MM.1S (cell line): ENCODE measurements at regions not wholly inside any gene's neighbourhood (a gene's known extent, or its start where the extent isn't known, plus 50 kb on each side); places are given as distances from the start of the nearest gene placed in this dataset.

ENCODE experiments used
- DNase-seq: peaks from one replicate; pipeline ENCODE4 v3.0.0-alpha.2; 2015
- H2AFZ ChIP-seq: fragments of 300-600 bp; sonication (generic); 2 replicates; pipeline ENCODE4 v1.6.0; 2016; ENCODE audit warnings: antibody characterized with exemption, low read length
- H3F3A ChIP-seq: fragments of 300-600 bp; sonication (generic); 2 replicates; pipeline ENCODE4 v1.6.1; 2016; ENCODE audit warnings: mild to moderate bottlenecking, antibody characterized with exemption, low read length, moderate library complexity, mixed read lengths; ENCODE audit not compliant: insufficient read depth
- H3K27ac ChIP-seq: fragments of 300-600 bp; sonication (generic); 2 replicates; pipeline ENCODE4 v1.5.1; 2016; ENCODE audit warnings: mild to moderate bottlenecking, low read length
- H3K27me3 ChIP-seq: fragments of 300-600 bp; sonication (generic); replicated peaks from 2 replicates; pipeline ENCODE4 v1.6.0; 2016; ENCODE audit warnings: low read length; ENCODE audit not compliant: insufficient read depth
- H3K36me3 ChIP-seq: fragments of 300-600 bp; sonication (generic); replicated peaks from 2 replicates; pipeline ENCODE4 v1.6.1; 2016; ENCODE audit warnings: mild to moderate bottlenecking, low read length, mixed read lengths; ENCODE audit not compliant: insufficient read depth
- H3K4me1 ChIP-seq: fragments of 300-600 bp; sonication (generic); 2 replicates; pipeline ENCODE4 v1.6.1; 2016; ENCODE audit warnings: low read length, mixed read lengths
- H3K4me2 ChIP-seq: fragments of 300-600 bp; sonication (generic); 2 replicates; pipeline ENCODE4 v1.6.0; 2016; ENCODE audit warnings: low read depth, low read length
- H3K4me3 ChIP-seq: fragments of 300-600 bp; sonication (generic); 2 replicates; pipeline ENCODE4 v1.5.1; 2016; ENCODE audit warnings: low read length, mixed read lengths
- H3K79me2 ChIP-seq: fragments of 300-600 bp; sonication (generic); 2 replicates; pipeline ENCODE4 v1.6.1; 2016; ENCODE audit warnings: mixed run types, low read length, mixed read lengths
- H3K9ac ChIP-seq: fragments of 300-600 bp; sonication (generic); 2 replicates; pipeline ENCODE4 v1.6.1; 2016; ENCODE audit warnings: low read length, mixed read lengths
- H3K9me2 ChIP-seq: fragments of 300-600 bp; sonication (generic); replicated peaks from 2 replicates; pipeline ENCODE4 v1.6.1; 2016; ENCODE audit warnings: mild to moderate bottlenecking, low read length, mixed read lengths; ENCODE audit not compliant: insufficient read depth
- H3K9me3 ChIP-seq: fragments of 300-600 bp; sonication (generic); replicated peaks from 2 replicates; pipeline ENCODE4 v1.6.1; 2016; ENCODE audit warnings: mild to moderate bottlenecking, low read length, mixed read lengths; ENCODE audit not compliant: insufficient read depth
- H4K20me1 ChIP-seq: fragments of 300-600 bp; sonication (generic); 2 replicates; pipeline ENCODE4 v1.6.1; 2016; ENCODE audit warnings: mild to moderate bottlenecking, low read length, moderate library complexity, mixed read lengths; ENCODE audit not compliant: insufficient read depth
- CTCF ChIP-seq: fragments of 300-600 bp; sonication (generic); IDR thresholded peaks from 2 replicates; pipeline ENCODE4 v1.5.1; 2016; ENCODE audit warnings: antibody characterized with exemption, low read length, mixed read lengths
- EZH2 ChIP-seq: fragments of 300-600 bp; sonication (generic); optimal IDR thresholded peaks from 2 replicates; pipeline ENCODE3; 2017; ENCODE audit warnings: low read depth, mild to moderate bottlenecking, antibody characterized with exemption, low read length, mixed read lengths
- EZH2phosphoT487 ChIP-seq: fragments of 300-600 bp; sonication (generic); IDR thresholded peaks from 2 replicates; pipeline ENCODE4 v1.6.1; 2018; ENCODE audit warnings: antibody characterized with exemption, low read length

- H3K4me1 ChIP-seq: no peaks in the 10 kb centered on the region
- no peaks in the 10 kb centered on the region for H3K79me2 ChIP-seq
- H3K36me3 ChIP-seq: no peaks in the 10 kb centered on the region
- H3K9me3 ChIP-seq: no peaks in the 10 kb centered on the region
- no peaks in the 10 kb centered on the region for H3F3A ChIP-seq
- H4K20me1 ChIP-seq: no peaks in the 10 kb centered on the region
- H3K4me2 ChIP-seq: no peak overlapping the region
- no peak overlapping the region for H3K4me3 ChIP-seq
- no peaks in the 10 kb centered on the region for H3K27me3 ChIP-seq
- H3K9me2 ChIP-seq: no peaks in the 10 kb centered on the region
- TF ChIP-seq EZH2phosphoT487 (no peak), CTCF (no peak), EZH2 (no peak)
- no peak overlapping the region for H2AFZ ChIP-seq
- no peak for DNase-seq
- H3K27ac ChIP-seq: no peak overlapping the region
- H3K9ac ChIP-seq: no peak overlapping the region
Observed at GRCh38 chr4:60884587-60884986, 315.5 kb upstream of the ADGRL3 start.

- Histone ChIP-seq H3K79me2 (no peaks in the 10 kb centered on the region), H3K27me3 (no peaks in the 10 kb centered on the region), H3K4me1 (no peaks in the 10 kb centered on the region), H3K27ac (no peak overlapping the region), H2AFZ (no peak overlapping the region), H3K9me2 (no peaks in the 10 kb centered on the region), H3K4me2 (no peak overlapping the region), H3K9me3 (no peaks in the 10 kb centered on the region), H3K9ac (no peak overlapping the region), H3K4me3 (no peak overlapping the region), H3F3A (no peaks in the 10 kb centered on the region), H3K36me3 (no peaks in the 10 kb centered on the region), H4K20me1 (no peaks in the 10 kb centered on the region)
- DNase-seq: no peak
- TF ChIP-seq EZH2phosphoT487 (no peak), EZH2 (no peak), CTCF (no peak)
Observed at GRCh38 chr4:60885011-60885410, 315.1 kb upstream of the ADGRL3 start.

GRCh38 chr4:60890743-60891142, 309.4 kb upstream of the ADGRL3 start:
- Histone ChIP-seq H3K4me1 (no peaks in the 10 kb centered on the region), H3F3A (no peaks in the 10 kb centered on the region), H2AFZ (no peak overlapping the region), H3K4me2 (no peak overlapping the region), H3K9me2 (no peaks in the 10 kb centered on the region), H4K20me1 (no peaks in the 10 kb centered on the region), H3K27ac (no peak overlapping the region), H3K27me3 (no peaks in the 10 kb centered on the region), H3K9me3 (no peaks in the 10 kb centered on the region), H3K36me3 (no peaks in the 10 kb centered on the region), H3K9ac (no peak overlapping the region), H3K79me2 (no peaks in the 10 kb centered on the region), H3K4me3 (no peak overlapping the region)
- DNase-seq: no peak
- no peak for TF ChIP-seq CTCF
- no peak for TF ChIP-seq EZH2phosphoT487
- TF ChIP-seq EZH2: no peak
